ENCODE measurements at regions not wholly inside any gene's neighbourhood (a gene's known extent, or its start where the extent isn't known, plus 50 kb on each side); places are given as distances from the start of the nearest gene placed in this dataset.

DNA sequence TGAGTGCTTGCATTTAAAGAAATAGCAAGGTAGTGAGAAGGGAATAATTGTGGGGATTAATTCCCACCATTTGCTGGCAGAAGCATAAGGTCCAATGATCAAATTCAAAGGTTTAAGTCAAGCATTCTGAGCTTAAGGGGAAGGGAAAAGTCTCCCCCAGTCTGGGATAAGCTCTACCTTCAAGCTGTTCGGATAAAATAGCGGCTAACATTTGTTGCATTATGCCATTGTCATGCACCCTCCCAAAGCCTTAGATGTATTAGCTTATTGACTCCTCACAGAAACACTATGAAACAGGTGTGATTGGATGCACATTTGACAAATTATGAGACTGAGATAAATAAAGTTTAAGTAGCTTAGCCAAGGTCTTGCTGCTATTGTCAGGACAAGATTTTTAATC lies 52.2 kb upstream of the TGIF1 start:
- Histone ChIP-seq H3K4me2 (ENCODE audit: low read depth, low read length) (no peak overlapping the region), H2AFZ (ENCODE audit: low read length) (no peak overlapping the region)

More for the DNA sequence above, 52.2 kb upstream of the TGIF1 start:
- Histone ChIP-seq H3K27me3 (ENCODE audit: control insufficient read depth in 1 of 2, insufficient read depth in 2 of 2, low read length in 2 of 2) (peaks cover 0 to 14% of the 10 kb centered on the region in 2 experiments; a peak in 2 of 5 replicates), H3K79me2 (ENCODE audit: insufficient read depth, low read length) (no peaks in the 10 kb centered on the region), H3K4me3 (replicated peaks in 1 of 3; ENCODE audit: insufficient read depth in 1 of 3, low read depth in 2 of 3, low read length in 3 of 3) (no peak overlapping the region), H3K27ac (ENCODE audit: extremely low read length, insufficient read depth, low read length) (no peak overlapping the region), H4K20me1 (ENCODE audit: insufficient read depth, low read length) (no peaks in the 10 kb centered on the region), H3K9ac (ENCODE audit: insufficient read depth, low read depth, low read length) (no peak overlapping the region), H3K9me3 (ENCODE audit: low read length) (no peaks in the 10 kb centered on the region), H3K4me1 (ENCODE audit: insufficient read depth, low read length) (no peaks in the 10 kb centered on the region), H3K36me3 (replicated peaks in 1 of 2; ENCODE audit: control insufficient read depth in 1 of 2, insufficient read depth in 2 of 2, low read length in 2 of 2) (no peaks in the 10 kb centered on the region)
- ChIA-PET POLR2A (no interaction called here), CTCF (ENCODE audit: low intra/inter-chr PET ratio, low total read pairs) (no interaction called here)
- intact Hi-C loops (cut with micrococcal nuclease; ENCODE audit: unreplicated experiment): no loop called here
- TF ChIP-seq ZFP36L2 (CRISPR knock-in tag; IDR thresholded peaks at IDR 0.05): no peak
- in situ Hi-C loops (cut with HindIII; ENCODE audit: extremely low pct_ligation_motif_present, low pct_unique_long_range_greater_than_20kb): loop anchor here (25.0 kb wide), 1 partner anchor 90 kb away; no protein-coding TSS in a partner anchor
- WGBS (ENCODE audit: low lambda C conversion rate): 63% methylated on average over 2 of the region's 2 CpGs
- BruUV-seq (replicated peaks): no TSS peak
- no peak for ATAC-seq
- no peak for DNase-seq (ENCODE audit: low spot score)
- no peak for FAIRE-seq
